ENCODE measurements at regions not wholly inside any gene's neighbourhood (a gene's known extent, or its start where the extent isn't known, plus 50 kb on each side); places are given as distances from the start of the nearest gene placed in this dataset.
"Not testable (repeated sequence)": the region's sequence is repeated elsewhere in the genome, so short reads cannot be mapped to it uniquely, and the experiment has no call there.

DNA sequence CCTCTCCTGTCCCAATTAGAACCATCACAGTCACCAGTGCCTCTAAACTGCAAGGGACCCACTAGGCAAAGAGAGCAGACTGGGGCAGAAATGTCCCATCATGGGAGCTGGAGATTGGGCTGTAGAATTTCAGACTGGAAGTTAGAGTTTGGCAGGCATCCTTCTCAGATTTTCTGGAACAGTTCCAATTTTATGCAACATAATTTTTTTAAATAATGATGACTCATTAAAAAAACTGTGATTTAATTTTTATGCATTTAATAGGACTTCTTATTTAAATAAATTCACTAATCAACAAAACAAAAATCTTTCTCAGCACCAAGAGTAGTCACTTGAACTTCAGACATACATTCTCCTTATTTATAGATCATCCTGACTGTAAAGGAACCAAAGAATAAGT, 84.6 kb upstream of the SLC7A14 start:
- POLR2A ChIA-PET = no interaction called here

DNA sequence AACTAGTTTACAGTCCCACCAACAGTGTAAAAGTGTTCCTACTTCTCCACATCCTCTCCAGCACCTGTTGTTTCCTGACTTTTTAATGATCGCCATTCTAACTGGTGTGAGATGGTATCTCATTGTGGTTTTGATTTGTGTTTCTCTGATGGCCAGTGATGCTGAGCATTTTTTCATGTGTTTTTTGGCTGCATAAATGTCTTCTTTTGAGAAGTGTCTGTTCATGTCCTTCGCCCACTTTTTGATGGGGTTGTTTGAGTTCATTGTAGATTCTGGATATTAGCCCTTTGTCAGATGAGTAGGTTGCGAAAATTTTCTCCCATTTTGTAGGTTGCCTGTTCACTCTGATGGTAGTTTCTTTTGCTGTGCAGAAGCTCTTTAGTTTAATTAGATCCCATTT, 77.1 kb upstream of the SLC7A14 start:
- H3K36me3 ChIP-seq (replicated peaks in 1 of 2; ENCODE audit: control extremely low read depth in 1 of 2, control insufficient read depth in 1 of 2, extremely low read depth in 1 of 2, insufficient read depth in 2 of 2, low read length in 1 of 2); CTCF ChIA-PET; H3K4me3 Mint-ChIP-seq; H3K9me3 ChIP-seq (ENCODE audit: control extremely low read depth in 1 of 3, control insufficient read depth in 2 of 3, insufficient read depth in 1 of 3, low read length in 2 of 3); H3K9me3 Mint-ChIP-seq (ENCODE audit: insufficient read depth); H3K79me2 ChIP-seq (ENCODE audit: control insufficient read depth, insufficient read depth, low read length); DNase-seq; H3K27ac Mint-ChIP-seq; H3K9ac ChIP-seq (ENCODE audit: low read length); H3K4me2 ChIP-seq (replicated peaks; ENCODE audit: low read depth, low read length, poor library complexity, severe bottlenecking); H3K4me1 ChIP-seq (ENCODE audit: control insufficient read depth in 2 of 2, insufficient read depth in 2 of 2, low read length in 2 of 2); H3K4me1 Mint-ChIP-seq; H2AFZ ChIP-seq (ENCODE audit: insufficient read depth, low read depth, low read length, poor library complexity, severe bottlenecking); intact Hi-C loops (cut with micrococcal nuclease); H3K4me3 ChIP-seq (ENCODE audit: control extremely low read depth in 1 of 5, extremely low read depth in 1 of 5, insufficient read depth in 1 of 5, low read depth in 2 of 5, low read length in 4 of 5); ATAC-seq (ENCODE audit: low read depth); H4K20me1 ChIP-seq (ENCODE audit: control insufficient read depth, insufficient read depth, low read length, poor library complexity, severe bottlenecking); POLR2A ChIA-PET; H3K27me3 ChIP-seq (replicated peaks in 1 of 4; ENCODE audit: control extremely low read depth in 1 of 4, control insufficient read depth in 3 of 4, insufficient read depth in 4 of 4, low read length in 3 of 4); H3K27ac ChIP-seq (ENCODE audit: low read length in 2 of 2): not testable (repeated sequence)
- peaks cover 23% of the 10 kb centered on the region for H3K27me3 Mint-ChIP-seq
- no CpG with 5 or more reads among the region's 3 CpGs for WGBS (ENCODE audit: insufficient coverage)

More for the DNA sequence above, 84.6 kb upstream of the SLC7A14 start:
- Histone ChIP-seq H3K36me3 (replicated peaks in 1 of 2; ENCODE audit: control extremely low read depth in 1 of 2, control insufficient read depth in 1 of 2, extremely low read depth in 1 of 2, insufficient read depth in 2 of 2, low read length in 1 of 2) (no peaks in the 10 kb centered on the region), H3K4me2 (replicated peaks; ENCODE audit: low read depth, low read length, poor library complexity, severe bottlenecking) (no peak overlapping the region), H3K9ac (ENCODE audit: low read length) (no peak overlapping the region), H3K27ac (ENCODE audit: low read length in 2 of 2) (no peak overlapping the region), H3K4me3 (ENCODE audit: control extremely low read depth in 1 of 5, extremely low read depth in 1 of 5, insufficient read depth in 1 of 5, low read depth in 2 of 5, low read length in 4 of 5) (no peak overlapping the region), H3K9me3 (ENCODE audit: control extremely low read depth in 1 of 3, control insufficient read depth in 2 of 3, insufficient read depth in 1 of 3, low read length in 2 of 3) (peaks cover 0 to 1% (median 0%) of the 10 kb centered on the region in 3 donors), H3K4me1 (ENCODE audit: control insufficient read depth in 2 of 2, insufficient read depth in 2 of 2, low read length in 2 of 2) (no peaks in the 10 kb centered on the region), H3K79me2 (ENCODE audit: control insufficient read depth, insufficient read depth, low read length) (no peaks in the 10 kb centered on the region), H4K20me1 (ENCODE audit: control insufficient read depth, insufficient read depth, low read length, poor library complexity, severe bottlenecking) (no peaks in the 10 kb centered on the region), H2AFZ (ENCODE audit: insufficient read depth, low read depth, low read length, poor library complexity, severe bottlenecking) (no peak overlapping the region), H3K27me3 (replicated peaks in 1 of 4; ENCODE audit: control extremely low read depth in 1 of 4, control insufficient read depth in 3 of 4, insufficient read depth in 4 of 4, low read length in 3 of 4) (peaks cover 0 to 5% (median 0%) of the 10 kb centered on the region in 4 experiments)
- no peaks in the 10 kb centered on the region for H3K4me1 Mint-ChIP-seq
- ATAC-seq (ENCODE audit: low read depth) (no peak), DNase-seq (no peak)
- H3K27me3 Mint-ChIP-seq = peaks cover 17% of the 10 kb centered on the region
- H3K4me3 Mint-ChIP-seq = no peak overlapping the region
- CTCF ChIA-PET = no interaction called here
- no peak overlapping the region for H3K27ac Mint-ChIP-seq
- intact Hi-C loops (cut with micrococcal nuclease) = no loop called here
- H3K9me3 Mint-ChIP-seq (ENCODE audit: insufficient read depth) = no peaks in the 10 kb centered on the region
- TF ChIP-seq, protein P1, sequence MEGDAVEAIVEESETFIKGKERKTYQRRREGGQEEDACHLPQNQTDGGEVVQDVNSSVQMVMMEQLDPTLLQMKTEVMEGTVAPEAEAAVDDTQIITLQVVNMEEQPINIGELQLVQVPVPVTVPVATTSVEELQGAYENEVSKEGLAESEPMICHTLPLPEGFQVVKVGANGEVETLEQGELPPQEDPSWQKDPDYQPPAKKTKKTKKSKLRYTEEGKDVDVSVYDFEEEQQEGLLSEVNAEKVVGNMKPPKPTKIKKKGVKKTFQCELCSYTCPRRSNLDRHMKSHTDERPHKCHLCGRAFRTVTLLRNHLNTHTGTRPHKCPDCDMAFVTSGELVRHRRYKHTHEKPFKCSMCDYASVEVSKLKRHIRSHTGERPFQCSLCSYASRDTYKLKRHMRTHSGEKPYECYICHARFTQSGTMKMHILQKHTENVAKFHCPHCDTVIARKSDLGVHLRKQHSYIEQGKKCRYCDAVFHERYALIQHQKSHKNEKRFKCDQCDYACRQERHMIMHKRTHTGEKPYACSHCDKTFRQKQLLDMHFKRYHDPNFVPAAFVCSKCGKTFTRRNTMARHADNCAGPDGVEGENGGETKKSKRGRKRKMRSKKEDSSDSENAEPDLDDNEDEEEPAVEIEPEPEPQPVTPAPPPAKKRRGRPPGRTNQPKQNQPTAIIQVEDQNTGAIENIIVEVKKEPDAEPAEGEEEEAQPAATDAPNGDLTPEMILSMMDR (IDR thresholded peaks at IDR 0.05) = no peak
- no peak for TF ChIP-seq EZH2 (IDR thresholded peaks at IDR 0.05; ENCODE audit: borderline replicate concordance, insufficient read depth, low read depth, low read length, poor library complexity, severe bottlenecking)
